ENCODE measurements at regions not wholly inside any gene's neighbourhood (a gene's known extent, or its start where the extent isn't known, plus 50 kb on each side); places are given as distances from the start of the nearest gene placed in this dataset.

- H2AFZ ChIP-seq (ENCODE audit: low read depth) = no peak overlapping the region
- no peak for TF ChIP-seq CTCF (conservative IDR thresholded peaks at IDR 0.05; ENCODE audit: low read depth, low read length)
Measured at GRCh38 chr5:2866662-2867372, 115.3 kb upstream of the IRX2 start.

GRCh38 chr5:2865856-2866255 lies 114.4 kb upstream of the IRX2 start:
- Histone ChIP-seq H2AFZ (ENCODE audit: low read depth) (no peak overlapping the region), H3K4me3 (IDR thresholded peaks at IDR 0.05; ENCODE audit: insufficient read depth, low read depth, low read length) (no peak overlapping the region), H3K4me2 (no peak overlapping the region), H3K27me3 (ENCODE audit: insufficient read depth, low read depth) (no peaks in the 10 kb centered on the region), H3K9ac (no peak overlapping the region), H4K20me1 (ENCODE audit: insufficient read depth) (no peaks in the 10 kb centered on the region), H3K36me3 (ENCODE audit: insufficient read depth) (no peaks in the 10 kb centered on the region), H3K27ac (no peak overlapping the region), H3K79me2 (ENCODE audit: insufficient read depth, low read depth) (no peaks in the 10 kb centered on the region), H3K4me1 (ENCODE audit: low read depth, poor library complexity, severe bottlenecking) (no peaks in the 10 kb centered on the region)
- no peak for TF ChIP-seq CTCF (conservative IDR thresholded peaks at IDR 0.05; ENCODE audit: low read depth, low read length)

More at GRCh38 chr5:2866662-2867372, 115.3 kb upstream of the IRX2 start:
- Histone ChIP-seq H3K4me3 (IDR thresholded peaks at IDR 0.05; ENCODE audit: insufficient read depth, low read depth, low read length) (no peak overlapping the region), H3K36me3 (ENCODE audit: insufficient read depth) (no peaks in the 10 kb centered on the region), H4K20me1 (ENCODE audit: insufficient read depth) (no peaks in the 10 kb centered on the region), H3K4me1 (ENCODE audit: low read depth, poor library complexity, severe bottlenecking) (no peaks in the 10 kb centered on the region), H3K79me2 (ENCODE audit: insufficient read depth, low read depth) (no peaks in the 10 kb centered on the region), H3K9ac (no peak overlapping the region), H3K27ac (no peak overlapping the region), H3K27me3 (ENCODE audit: insufficient read depth, low read depth) (no peaks in the 10 kb centered on the region), H3K4me2 (no peak overlapping the region)

GRCh38 chr5:2864515-2865105 lies 113.1 kb upstream of the IRX2 start:
- H3K4me3 ChIP-seq (IDR thresholded peaks at IDR 0.05; ENCODE audit: insufficient read depth, low read depth, low read length) = no peak overlapping the region
- H3K79me2 ChIP-seq (ENCODE audit: insufficient read depth, low read depth) = no peaks in the 10 kb centered on the region
- no peak overlapping the region for H2AFZ ChIP-seq (ENCODE audit: low read depth)
- no peaks in the 10 kb centered on the region for H3K4me1 ChIP-seq (ENCODE audit: low read depth, poor library complexity, severe bottlenecking)
- H3K36me3 ChIP-seq (ENCODE audit: insufficient read depth) = no peaks in the 10 kb centered on the region
- TF ChIP-seq CTCF (conservative IDR thresholded peaks at IDR 0.05; ENCODE audit: low read depth, low read length) = no peak
- no peak overlapping the region for H3K27ac ChIP-seq
- H3K9ac ChIP-seq = no peak overlapping the region
- no peaks in the 10 kb centered on the region for H3K27me3 ChIP-seq (ENCODE audit: insufficient read depth, low read depth)
- H3K4me2 ChIP-seq = no peak overlapping the region
- H4K20me1 ChIP-seq (ENCODE audit: insufficient read depth) = no peaks in the 10 kb centered on the region

GRCh38 chr5:2863675-2864433 lies 112.4 kb upstream of the IRX2 start:
- no peaks in the 10 kb centered on the region for H3K4me1 ChIP-seq (ENCODE audit: low read depth, poor library complexity, severe bottlenecking)
- no peak overlapping the region for H3K4me2 ChIP-seq
- no peaks in the 10 kb centered on the region for H4K20me1 ChIP-seq (ENCODE audit: insufficient read depth)
- H3K27me3 ChIP-seq (ENCODE audit: insufficient read depth, low read depth) = no peaks in the 10 kb centered on the region
- no peak overlapping the region for H2AFZ ChIP-seq (ENCODE audit: low read depth)
- H3K9ac ChIP-seq = no peak overlapping the region
- no peak for TF ChIP-seq CTCF (conservative IDR thresholded peaks at IDR 0.05; ENCODE audit: low read depth, low read length)
- H3K36me3 ChIP-seq (ENCODE audit: insufficient read depth) = no peaks in the 10 kb centered on the region
- H3K27ac ChIP-seq = no peak overlapping the region
- no peak overlapping the region for H3K4me3 ChIP-seq (IDR thresholded peaks at IDR 0.05; ENCODE audit: insufficient read depth, low read depth, low read length)
- no peaks in the 10 kb centered on the region for H3K79me2 ChIP-seq (ENCODE audit: insufficient read depth, low read depth)

Data from KMS-11 (cell line).